GM10266 (cell line): ENCODE measurements at regions not wholly inside any gene's neighbourhood (a gene's known extent, or its start where the extent isn't known, plus 50 kb on each side); places are given as distances from the start of the nearest gene placed in this dataset.

ENCODE experiments used
- DNase-seq: peaks from one replicate; pipeline ENCODE4 v3.0.0; 2012; ENCODE audit errors: extremely low spot score
- TF ChIP-seq, protein P1 (sequence below): IDR thresholded peaks from 2 replicates; pipeline ENCODE4 v1.5.1; 2012; ENCODE audit warnings: mild to moderate bottlenecking, low read depth; ENCODE audit not compliant: control insufficient read depth, insufficient read depth; ENCODE audit errors: missing control alignments

DNA sequence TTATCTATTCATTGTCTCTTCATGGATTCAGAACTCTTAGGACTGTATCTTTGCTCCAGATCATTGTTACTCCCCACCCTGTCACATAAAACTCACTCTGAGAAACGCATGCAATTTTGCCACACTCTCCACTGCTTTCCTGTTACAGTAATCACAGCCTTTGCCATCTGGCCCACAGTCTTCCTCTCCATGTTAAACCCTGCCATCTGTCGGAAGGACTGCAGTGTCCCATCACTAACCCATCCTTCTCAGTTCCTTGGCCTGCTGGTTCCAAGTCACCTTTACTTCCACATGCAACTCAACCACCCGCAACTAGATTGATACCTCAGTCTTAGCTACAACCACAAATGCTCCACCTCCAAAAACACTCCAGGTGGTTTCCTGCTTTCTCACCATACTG lies 308.7 kb upstream of the FAM241A start:
- DNase-seq, result no peak

DNA sequence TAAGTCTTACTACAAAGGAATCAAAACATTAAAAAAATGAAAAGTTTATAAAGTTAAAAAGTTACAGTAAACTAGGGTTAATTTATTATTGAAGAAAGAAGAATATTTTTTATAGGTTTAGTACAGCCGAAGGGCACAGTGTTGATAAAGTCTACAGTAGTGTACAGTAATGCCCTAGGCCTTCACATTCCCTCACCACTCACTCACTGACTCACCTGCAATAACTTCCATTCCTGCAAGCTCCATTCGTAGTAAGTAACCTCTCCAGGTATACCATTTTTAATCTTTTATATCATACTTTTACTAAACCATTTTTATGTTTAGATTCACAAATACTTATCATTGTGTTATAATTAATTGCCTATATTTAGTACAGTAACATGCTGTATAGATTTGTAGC lies 307.5 kb upstream of the FAM241A start:
- TF ChIP-seq, protein P1, sequence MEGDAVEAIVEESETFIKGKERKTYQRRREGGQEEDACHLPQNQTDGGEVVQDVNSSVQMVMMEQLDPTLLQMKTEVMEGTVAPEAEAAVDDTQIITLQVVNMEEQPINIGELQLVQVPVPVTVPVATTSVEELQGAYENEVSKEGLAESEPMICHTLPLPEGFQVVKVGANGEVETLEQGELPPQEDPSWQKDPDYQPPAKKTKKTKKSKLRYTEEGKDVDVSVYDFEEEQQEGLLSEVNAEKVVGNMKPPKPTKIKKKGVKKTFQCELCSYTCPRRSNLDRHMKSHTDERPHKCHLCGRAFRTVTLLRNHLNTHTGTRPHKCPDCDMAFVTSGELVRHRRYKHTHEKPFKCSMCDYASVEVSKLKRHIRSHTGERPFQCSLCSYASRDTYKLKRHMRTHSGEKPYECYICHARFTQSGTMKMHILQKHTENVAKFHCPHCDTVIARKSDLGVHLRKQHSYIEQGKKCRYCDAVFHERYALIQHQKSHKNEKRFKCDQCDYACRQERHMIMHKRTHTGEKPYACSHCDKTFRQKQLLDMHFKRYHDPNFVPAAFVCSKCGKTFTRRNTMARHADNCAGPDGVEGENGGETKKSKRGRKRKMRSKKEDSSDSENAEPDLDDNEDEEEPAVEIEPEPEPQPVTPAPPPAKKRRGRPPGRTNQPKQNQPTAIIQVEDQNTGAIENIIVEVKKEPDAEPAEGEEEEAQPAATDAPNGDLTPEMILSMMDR, result no peak
- no peak for DNase-seq

More for the DNA sequence above, 308.7 kb upstream of the FAM241A start:
- TF ChIP-seq, protein P1, result no peak

DNA sequence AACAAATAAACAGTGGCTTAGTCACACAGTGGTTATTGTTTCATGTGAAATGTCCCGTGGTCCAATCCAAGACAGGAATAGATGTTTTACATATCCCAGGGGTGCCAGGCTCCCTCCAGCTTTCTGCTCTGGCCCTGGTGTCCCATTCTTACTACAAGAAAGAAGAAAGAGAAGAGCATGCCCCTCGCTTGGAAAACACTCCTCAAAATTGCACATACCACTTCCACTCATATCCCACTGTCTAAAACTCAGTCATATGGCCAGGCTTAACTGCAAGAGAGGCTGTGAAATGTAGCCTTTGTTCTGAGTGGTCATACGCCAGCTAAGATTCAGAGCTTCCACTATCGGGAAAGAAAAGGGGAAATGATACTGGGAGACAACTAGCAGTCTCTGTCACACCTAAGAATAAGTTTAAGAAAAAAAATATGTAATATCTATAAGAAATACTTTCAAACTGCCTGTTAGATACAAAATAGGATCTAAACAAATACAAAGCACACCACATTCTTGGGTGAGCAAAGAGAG lies 306.8 kb upstream of the FAM241A start:
- DNase-seq, result no peak

DNA sequence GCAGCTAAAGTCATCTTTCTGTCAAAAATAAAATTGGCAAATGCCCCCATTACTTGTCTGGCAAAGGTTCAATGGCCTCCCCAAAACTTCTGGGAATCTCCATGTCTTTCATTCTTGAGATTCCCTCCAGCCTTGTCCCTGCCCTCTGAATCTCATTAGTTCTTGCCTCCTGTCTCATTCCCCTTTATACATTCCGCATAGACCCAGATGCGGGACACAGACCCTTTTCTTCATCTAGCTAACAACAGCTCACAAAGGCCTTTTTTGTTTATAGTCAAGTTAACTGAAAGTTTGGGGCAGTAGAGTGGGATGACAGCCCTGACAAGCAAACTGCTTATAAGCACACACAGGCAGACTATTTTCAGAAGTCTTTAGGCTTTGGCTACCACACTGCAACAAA lies 306.1 kb upstream of the FAM241A start:
- TF ChIP-seq, protein P1, result no peak
- no peak for DNase-seq

More for the DNA sequence above, 306.8 kb upstream of the FAM241A start:
- TF ChIP-seq, protein P1, result no peak

DNA sequence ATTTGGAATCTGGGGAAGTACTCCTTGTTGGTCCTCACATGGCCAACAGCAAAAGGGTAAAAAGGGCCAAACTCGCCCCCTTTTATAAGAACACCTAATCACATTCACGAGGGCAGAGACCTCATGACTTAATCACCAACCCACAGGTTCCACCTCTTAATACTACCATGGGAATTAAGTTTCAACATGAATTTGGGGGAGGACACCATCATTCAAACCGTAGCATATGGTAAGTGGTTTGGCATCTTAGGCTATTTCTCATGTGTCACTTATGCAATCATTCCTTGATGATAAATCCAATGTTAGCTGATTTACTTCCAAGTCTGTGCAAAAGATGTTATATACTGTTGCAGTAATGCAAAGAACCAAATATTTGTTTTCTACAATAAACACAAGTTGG lies 302.9 kb upstream of the FAM241A start:
- TF ChIP-seq, protein P1, result no peak
- no peak for DNase-seq

DNA sequence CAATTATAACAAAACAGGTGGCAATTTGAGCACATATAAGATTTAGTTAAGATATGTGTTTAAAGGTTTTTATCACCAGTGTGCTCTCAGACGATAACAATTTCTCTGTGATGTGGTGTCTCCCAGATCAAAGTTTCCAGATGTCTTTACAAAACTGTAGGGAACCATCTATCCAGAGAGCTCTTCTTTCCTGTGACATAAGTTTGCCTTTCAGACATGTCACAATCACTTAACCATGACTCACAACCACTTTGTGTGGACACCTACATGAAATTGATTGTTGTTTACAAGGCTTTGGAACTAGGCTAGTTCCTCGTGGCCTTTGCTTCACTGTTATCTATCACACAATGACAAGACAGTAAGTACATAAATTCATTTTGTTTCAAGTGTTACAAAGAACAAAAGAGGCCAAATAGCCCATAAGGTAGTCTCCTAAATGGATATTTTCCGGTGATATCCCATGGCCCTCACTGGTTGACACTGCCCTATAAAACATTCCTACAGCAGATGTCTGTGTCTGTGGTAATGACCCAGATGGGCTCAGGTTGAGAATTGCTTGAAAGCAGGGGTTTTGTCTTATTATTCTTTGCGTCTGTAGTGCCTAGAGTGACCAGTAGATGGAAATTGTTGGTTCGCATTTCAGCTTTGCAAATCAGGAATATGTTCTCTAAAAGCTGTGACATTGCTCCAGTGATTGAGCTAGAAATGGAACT lies 297.8 kb upstream of the FAM241A start:
- DNase-seq, result no peak
- TF ChIP-seq, protein P1, result no peak

DNA sequence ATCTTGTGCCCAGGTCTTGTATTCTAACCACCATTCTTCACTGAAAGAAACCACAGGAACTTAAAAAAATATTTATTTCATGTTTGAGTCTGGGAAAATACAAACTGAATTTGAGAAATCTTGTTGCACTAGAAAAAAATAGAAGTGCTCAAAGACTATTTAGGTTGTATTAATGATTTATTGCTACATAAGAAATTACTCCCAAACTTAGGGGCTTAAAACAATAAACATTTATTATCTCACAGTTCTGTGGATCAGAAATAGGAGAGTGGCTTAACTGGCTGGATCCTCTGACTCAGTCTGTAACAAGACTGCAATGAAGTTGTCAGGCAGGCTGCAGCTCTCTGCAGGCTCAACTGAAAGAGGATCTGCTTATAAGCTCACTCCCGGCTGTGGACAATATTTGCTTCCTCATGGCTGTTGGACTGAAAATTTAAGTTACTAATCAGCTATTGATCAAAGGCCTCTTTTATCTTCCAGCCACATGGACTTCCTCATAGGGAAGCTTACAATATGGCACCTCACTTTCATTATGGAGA lies 295.4 kb upstream of the FAM241A start:
- TF ChIP-seq, protein P1, result no peak
- no peak for DNase-seq
